GM06990 (cell line): ENCODE measurements at regions not wholly inside any gene's neighbourhood (a gene's known extent, or its start where the extent isn't known, plus 50 kb on each side); places are given as distances from the start of the nearest gene placed in this dataset.

Source experiments
- DNase-seq: peaks from one replicate; pipeline ENCODE4 v3.0.0-alpha.2; 2011; ENCODE audit not compliant: insufficient read length; ENCODE audit errors: extremely low read depth
- H3K27me3 ChIP-seq: replicated peaks from 2 replicates; pipeline ENCODE4 v1.6.0; 2011; ENCODE audit warnings: low read length; ENCODE audit not compliant: control insufficient read depth, insufficient read depth
- H3K36me3 ChIP-seq: 2 replicates; pipeline ENCODE4 v1.5.1; 2011; ENCODE audit warnings: low read length; ENCODE audit not compliant: control insufficient read depth, insufficient read depth
- H3K4me3 ChIP-seq: replicated peaks from 2 replicates; pipeline ENCODE4 v1.5.1; 2011; ENCODE audit warnings: low read depth, mild to moderate bottlenecking, control low read depth, low read length
- TF ChIP-seq, protein P1 (sequence below): IDR thresholded peaks from 2 replicates; pipeline ENCODE4 v1.5.1; 2011; ENCODE audit warnings: low read length, control low read depth, mild to moderate bottlenecking, inconsistent platforms; ENCODE audit not compliant: insufficient read depth, poor library complexity, severe bottlenecking

DNA sequence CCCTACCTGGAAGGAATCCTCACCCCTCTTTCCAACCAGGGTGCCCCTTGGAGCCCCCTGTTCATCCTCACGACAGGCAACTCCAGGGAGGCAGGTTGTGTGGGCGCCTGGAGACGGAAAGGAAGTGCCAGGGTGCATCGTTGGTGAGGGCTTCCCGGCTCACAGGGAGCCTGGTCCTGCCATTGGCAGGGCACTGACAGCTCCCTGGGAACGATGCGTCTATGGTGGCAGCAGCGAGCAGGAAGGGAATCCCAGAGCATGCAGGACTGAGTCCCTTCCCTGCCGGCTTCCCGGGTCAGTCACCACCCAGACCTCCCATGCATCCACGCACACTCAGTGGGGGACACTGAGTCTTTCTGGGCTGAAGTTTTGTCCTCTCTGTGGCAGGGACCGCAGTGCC lies 117.6 kb downstream of the INHBB start:
- TF ChIP-seq, protein P1, sequence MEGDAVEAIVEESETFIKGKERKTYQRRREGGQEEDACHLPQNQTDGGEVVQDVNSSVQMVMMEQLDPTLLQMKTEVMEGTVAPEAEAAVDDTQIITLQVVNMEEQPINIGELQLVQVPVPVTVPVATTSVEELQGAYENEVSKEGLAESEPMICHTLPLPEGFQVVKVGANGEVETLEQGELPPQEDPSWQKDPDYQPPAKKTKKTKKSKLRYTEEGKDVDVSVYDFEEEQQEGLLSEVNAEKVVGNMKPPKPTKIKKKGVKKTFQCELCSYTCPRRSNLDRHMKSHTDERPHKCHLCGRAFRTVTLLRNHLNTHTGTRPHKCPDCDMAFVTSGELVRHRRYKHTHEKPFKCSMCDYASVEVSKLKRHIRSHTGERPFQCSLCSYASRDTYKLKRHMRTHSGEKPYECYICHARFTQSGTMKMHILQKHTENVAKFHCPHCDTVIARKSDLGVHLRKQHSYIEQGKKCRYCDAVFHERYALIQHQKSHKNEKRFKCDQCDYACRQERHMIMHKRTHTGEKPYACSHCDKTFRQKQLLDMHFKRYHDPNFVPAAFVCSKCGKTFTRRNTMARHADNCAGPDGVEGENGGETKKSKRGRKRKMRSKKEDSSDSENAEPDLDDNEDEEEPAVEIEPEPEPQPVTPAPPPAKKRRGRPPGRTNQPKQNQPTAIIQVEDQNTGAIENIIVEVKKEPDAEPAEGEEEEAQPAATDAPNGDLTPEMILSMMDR = no peak
- DNase-seq = no peak
- Histone ChIP-seq H3K27me3 (peaks cover 1% of the 10 kb centered on the region), H3K36me3 (no peaks in the 10 kb centered on the region), H3K4me3 (no peak overlapping the region)

DNA sequence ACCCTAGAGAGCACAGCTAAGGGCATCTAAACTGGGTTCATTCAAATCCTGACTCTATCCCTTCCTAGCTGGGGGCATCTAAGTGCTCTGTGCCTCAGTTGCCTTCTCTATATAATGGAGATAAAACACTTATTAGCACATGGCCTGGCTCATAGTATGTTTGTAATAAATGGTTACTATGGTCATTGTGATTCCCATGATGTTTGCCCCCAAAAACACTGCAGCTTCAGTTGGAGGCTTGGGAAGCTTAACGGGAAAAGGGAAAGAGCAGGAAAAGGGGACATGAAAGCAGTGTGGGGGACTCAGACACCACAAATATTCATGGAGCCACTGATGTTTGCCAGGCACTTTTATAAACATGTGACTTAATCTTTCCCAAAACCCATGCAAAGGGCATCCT lies 118.1 kb downstream of the INHBB start:
- DNase-seq = no peak
- Histone ChIP-seq H3K27me3 (peaks cover 1% of the 10 kb centered on the region), H3K36me3 (no peaks in the 10 kb centered on the region), H3K4me3 (no peak overlapping the region)
- TF ChIP-seq, protein P1 = no peak

DNA sequence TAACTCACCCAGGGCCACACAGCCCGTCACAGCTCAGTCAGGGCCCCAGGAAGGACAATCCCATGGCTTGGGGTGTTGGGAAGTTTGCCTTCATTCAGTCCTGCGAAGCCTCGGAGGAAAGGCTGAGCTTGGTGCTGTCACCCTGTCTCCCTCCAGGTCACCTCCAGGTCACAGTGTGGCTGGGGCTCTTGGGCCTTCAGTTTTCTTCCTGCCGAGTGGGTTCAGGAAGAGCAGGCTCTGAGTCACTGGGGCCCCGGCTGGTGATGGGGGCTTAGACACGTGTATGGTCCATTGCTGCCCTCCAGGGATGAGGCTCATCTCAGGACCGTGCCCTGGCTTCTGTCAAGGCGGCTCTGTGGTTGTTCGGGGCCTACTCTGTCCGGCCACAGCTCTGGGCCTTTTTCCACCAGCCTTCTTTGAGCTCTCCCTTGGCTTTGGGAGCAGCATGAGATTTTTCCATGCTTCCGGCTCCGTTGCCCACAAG lies 118.6 kb downstream of the INHBB start:
- TF ChIP-seq, protein P1 = no peak
- H3K36me3 ChIP-seq = no peaks in the 10 kb centered on the region
- no peak overlapping the region for H3K4me3 ChIP-seq
- H3K27me3 ChIP-seq = peaks cover 1% of the 10 kb centered on the region
- no peak for DNase-seq

DNA sequence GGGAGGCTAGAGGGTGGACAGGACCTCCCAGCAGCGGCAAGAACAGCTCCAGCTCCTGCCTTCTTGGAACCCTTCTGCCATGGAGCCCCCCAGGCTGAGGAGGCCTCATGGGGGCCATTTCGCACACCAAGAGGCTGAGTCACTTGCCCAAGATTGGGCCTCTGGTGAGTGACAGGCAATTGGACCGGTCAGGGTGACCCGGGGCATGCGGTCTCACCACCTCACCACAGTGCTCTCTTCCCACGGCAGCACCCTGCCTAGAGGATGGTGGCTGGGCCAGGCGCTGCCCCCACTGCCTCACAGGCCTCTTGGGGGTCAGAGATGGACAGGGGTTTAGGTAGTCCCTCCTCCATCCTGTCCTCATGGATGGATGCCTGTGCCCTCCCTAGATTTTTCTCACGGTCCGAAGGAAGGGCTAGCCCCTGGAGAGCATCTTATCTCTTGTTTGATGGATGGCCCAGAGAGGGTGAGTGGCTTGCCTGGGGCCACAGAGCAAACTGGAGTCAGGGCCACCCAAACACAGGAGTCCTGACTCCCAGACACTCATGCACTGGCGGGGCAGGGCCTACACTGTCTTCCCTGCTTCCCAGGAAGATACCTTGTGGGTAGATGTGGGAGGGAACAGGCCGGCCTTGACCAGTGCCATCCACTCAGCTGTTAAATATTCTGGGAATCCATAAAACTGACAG lies 119.2 kb downstream of the INHBB start:
- no peak overlapping the region for H3K4me3 ChIP-seq
- peaks cover 1% of the 10 kb centered on the region for H3K27me3 ChIP-seq
- no peak for DNase-seq
- TF ChIP-seq, protein P1 = no peak
- no peaks in the 10 kb centered on the region for H3K36me3 ChIP-seq

DNA sequence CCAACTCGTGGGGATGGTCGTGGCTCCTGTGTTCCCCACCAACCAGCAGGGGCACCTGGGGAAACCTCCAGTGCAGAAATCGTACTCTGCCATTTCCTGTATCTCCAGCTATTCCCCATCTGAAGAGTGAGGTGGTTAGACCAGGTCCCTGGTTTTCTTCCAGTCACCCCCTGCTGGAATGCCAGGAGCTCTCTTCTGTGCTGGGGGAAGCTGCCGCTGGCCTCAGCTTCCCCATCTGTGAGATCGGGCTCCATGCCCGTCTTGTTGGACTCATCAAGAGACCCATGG lies 119.7 kb downstream of the INHBB start:
- TF ChIP-seq, protein P1 = no peak
- no peak for DNase-seq
- Histone ChIP-seq H3K27me3 (peaks cover 1% of the 10 kb centered on the region), H3K36me3 (no peaks in the 10 kb centered on the region), H3K4me3 (no peak overlapping the region)
